HL-60 (cell line): ENCODE measurements at regions not wholly inside any gene's neighbourhood (a gene's known extent, or its start where the extent isn't known, plus 50 kb on each side); places are given as distances from the start of the nearest gene placed in this dataset.

Experiments used
- POLR2AphosphoS5 ChIP-seq: IDR thresholded peaks from 2 replicates; pipeline ENCODE4 v1.6.1; 2012; ENCODE audit warnings: low read depth
- SPI1 ChIP-seq: IDR thresholded peaks from 2 replicates; pipeline ENCODE4 v1.6.1; 2012; ENCODE audit warnings: low read depth, mild to moderate bottlenecking, borderline replicate concordance
- TF ChIP-seq, protein P1 (sequence below): IDR thresholded peaks from one replicate; pipeline ENCODE4 v1.5.1; 2011; ENCODE audit warnings: low read length, control low read depth, inconsistent platforms; ENCODE audit not compliant: insufficient read depth
- TF ChIP-seq, protein P2 (sequence below): IDR thresholded peaks from 2 replicates; pipeline ENCODE4 v1.6.1; 2012; ENCODE audit warnings: low read depth; ENCODE audit not compliant: insufficient replicate concordance

DNA sequence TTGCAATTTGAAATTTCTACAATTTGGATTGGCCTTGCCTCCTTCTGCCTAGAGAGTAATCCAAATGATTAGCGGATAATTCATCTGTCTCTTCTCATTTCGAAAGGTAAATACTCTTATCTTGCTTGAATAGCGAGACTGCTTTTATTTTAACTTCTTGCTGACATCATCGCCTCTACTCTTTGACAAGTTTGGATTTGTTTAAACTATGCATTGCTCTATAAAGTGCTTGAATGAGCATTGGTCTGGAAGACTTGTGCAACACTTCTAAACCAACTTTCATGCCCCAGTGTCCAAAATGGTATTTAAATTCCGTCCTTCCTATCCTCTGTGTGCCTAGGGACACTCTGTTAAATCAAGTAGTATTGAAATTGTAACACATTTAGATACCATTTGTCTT lies 384.1 kb upstream of the SLC35B3 start:
- TF ChIP-seq, protein P1, sequence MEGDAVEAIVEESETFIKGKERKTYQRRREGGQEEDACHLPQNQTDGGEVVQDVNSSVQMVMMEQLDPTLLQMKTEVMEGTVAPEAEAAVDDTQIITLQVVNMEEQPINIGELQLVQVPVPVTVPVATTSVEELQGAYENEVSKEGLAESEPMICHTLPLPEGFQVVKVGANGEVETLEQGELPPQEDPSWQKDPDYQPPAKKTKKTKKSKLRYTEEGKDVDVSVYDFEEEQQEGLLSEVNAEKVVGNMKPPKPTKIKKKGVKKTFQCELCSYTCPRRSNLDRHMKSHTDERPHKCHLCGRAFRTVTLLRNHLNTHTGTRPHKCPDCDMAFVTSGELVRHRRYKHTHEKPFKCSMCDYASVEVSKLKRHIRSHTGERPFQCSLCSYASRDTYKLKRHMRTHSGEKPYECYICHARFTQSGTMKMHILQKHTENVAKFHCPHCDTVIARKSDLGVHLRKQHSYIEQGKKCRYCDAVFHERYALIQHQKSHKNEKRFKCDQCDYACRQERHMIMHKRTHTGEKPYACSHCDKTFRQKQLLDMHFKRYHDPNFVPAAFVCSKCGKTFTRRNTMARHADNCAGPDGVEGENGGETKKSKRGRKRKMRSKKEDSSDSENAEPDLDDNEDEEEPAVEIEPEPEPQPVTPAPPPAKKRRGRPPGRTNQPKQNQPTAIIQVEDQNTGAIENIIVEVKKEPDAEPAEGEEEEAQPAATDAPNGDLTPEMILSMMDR = no peak
- TF ChIP-seq POLR2AphosphoS5 = no peak
- TF ChIP-seq, protein P2, sequence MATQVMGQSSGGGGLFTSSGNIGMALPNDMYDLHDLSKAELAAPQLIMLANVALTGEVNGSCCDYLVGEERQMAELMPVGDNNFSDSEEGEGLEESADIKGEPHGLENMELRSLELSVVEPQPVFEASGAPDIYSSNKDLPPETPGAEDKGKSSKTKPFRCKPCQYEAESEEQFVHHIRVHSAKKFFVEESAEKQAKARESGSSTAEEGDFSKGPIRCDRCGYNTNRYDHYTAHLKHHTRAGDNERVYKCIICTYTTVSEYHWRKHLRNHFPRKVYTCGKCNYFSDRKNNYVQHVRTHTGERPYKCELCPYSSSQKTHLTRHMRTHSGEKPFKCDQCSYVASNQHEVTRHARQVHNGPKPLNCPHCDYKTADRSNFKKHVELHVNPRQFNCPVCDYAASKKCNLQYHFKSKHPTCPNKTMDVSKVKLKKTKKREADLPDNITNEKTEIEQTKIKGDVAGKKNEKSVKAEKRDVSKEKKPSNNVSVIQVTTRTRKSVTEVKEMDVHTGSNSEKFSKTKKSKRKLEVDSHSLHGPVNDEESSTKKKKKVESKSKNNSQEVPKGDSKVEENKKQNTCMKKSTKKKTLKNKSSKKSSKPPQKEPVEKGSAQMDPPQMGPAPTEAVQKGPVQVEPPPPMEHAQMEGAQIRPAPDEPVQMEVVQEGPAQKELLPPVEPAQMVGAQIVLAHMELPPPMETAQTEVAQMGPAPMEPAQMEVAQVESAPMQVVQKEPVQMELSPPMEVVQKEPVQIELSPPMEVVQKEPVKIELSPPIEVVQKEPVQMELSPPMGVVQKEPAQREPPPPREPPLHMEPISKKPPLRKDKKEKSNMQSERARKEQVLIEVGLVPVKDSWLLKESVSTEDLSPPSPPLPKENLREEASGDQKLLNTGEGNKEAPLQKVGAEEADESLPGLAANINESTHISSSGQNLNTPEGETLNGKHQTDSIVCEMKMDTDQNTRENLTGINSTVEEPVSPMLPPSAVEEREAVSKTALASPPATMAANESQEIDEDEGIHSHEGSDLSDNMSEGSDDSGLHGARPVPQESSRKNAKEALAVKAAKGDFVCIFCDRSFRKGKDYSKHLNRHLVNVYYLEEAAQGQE = no peak
- no peak for TF ChIP-seq SPI1
